ENCODE measurements at regions not wholly inside any gene's neighbourhood (a gene's known extent, or its start where the extent isn't known, plus 50 kb on each side); places are given as distances from the start of the nearest gene placed in this dataset.
A peak's percentile ranks its signal among the peaks of the same experiment; 100 is the strongest.

GRCh38 chr5:14036947-14037346 is 92.5 kb upstream of the DNAH5 start:
- no peak overlapping the region for H3K4me3 ChIP-seq (ENCODE audit: low read length)
- no peak for DNase-seq (ENCODE audit: low read depth)
- TF ChIP-seq CTCF (conservative IDR thresholded peaks at IDR 0.05; ENCODE audit: low read length): no peak

GRCh38 chr5:14036514-14036913 is 92.0 kb upstream of the DNAH5 start:
- DNase-seq (ENCODE audit: low read depth): peak; percentile 47
- H3K4me3 ChIP-seq (ENCODE audit: low read length): peak overlapping the region; percentile 40
- no peak for TF ChIP-seq CTCF (conservative IDR thresholded peaks at IDR 0.05; ENCODE audit: low read length)

- peak; percentile 94 for DNase-seq (ENCODE audit: low read depth)
- no peak for TF ChIP-seq CTCF (conservative IDR thresholded peaks at IDR 0.05; ENCODE audit: low read length)
- H3K4me3 ChIP-seq (ENCODE audit: low read length): peak overlapping the region; percentile 42
Measured at GRCh38 chr5:14035859-14036503, 91.5 kb upstream of the DNAH5 start.

GRCh38 chr5:14034963-14035362 is 90.5 kb upstream of the DNAH5 start:
- TF ChIP-seq CTCF (conservative IDR thresholded peaks at IDR 0.05; ENCODE audit: low read length): no peak
- H3K4me3 ChIP-seq (ENCODE audit: low read length): no peak overlapping the region
- DNase-seq (ENCODE audit: low read depth): no peak

GRCh38 chr5:14032918-14033317 is 88.4 kb upstream of the DNAH5 start:
- DNase-seq (ENCODE audit: low read depth): peak; percentile 63
- H3K4me3 ChIP-seq (ENCODE audit: low read length): no peak overlapping the region
- TF ChIP-seq CTCF (conservative IDR thresholded peaks at IDR 0.05; ENCODE audit: low read length): no peak

GRCh38 chr5:14028938-14029584 is 84.6 kb upstream of the DNAH5 start:
- DNase-seq (ENCODE audit: low read depth): no peak

More at GRCh38 chr5:14028938-14029584, 84.6 kb upstream of the DNAH5 start:
- TF ChIP-seq CTCF (conservative IDR thresholded peaks at IDR 0.05; ENCODE audit: low read length): no peak
- no peak overlapping the region for H3K4me3 ChIP-seq (ENCODE audit: low read length)

All from AG10803 (cell line).